HK-2 (cell line): ENCODE measurements at regions not wholly inside any gene's neighbourhood (a gene's known extent, or its start where the extent isn't known, plus 50 kb on each side); places are given as distances from the start of the nearest gene placed in this dataset.

Experiments used
- DNase-seq: peaks from one replicate; pipeline ENCODE4 v3.0.0-alpha.2; 2018; ENCODE audit not compliant: unreplicated experiment

- no peak for DNase-seq
Observed at GRCh38 chr5:104237586-104237985, 675.0 kb upstream of the NUDT12 start.

DNA sequence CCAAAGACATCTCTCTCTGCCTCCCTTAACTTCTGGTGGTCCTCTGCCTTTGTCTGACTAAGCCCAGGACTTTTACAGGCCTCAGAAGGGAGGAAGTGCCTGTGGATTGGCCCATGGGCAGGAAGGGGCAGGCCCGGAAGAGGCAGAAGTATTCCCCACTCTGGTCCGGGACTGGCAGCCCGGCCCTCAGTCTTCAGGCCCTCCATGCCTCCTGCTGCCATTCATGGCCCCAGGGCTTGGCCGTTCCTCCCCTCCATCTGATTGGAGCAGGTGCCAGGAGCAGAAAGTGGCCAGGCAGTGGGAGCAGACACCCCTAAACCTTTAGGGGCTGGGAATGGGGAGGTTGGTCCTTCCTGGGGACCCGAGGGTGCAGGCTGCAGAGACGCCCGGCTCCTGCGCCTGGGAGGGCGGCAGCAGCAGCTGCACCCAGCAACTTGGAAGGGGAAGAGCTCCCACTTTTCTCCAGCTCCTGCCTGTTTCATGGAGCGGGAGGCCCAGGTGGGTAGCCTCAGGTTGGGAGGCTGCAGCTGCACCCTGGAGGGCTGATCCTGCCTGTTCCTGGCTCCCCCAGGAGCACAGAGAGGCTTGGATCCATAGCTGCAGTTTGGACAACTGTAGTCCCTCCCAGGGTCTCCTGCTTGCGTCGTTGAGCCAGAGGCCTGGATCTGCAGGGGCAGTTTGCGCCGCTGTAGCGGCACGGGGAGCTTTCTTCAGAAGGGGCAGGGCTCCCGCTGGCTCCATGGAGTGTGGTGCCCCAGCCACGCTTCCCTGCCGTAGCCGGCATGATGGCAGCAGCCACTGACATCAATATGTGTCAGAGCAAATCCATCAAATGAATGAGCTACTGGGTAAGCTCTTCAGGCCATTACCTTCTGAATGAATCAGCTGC lies 661.5 kb upstream of the NUDT12 start:
- no peak for DNase-seq

DNA sequence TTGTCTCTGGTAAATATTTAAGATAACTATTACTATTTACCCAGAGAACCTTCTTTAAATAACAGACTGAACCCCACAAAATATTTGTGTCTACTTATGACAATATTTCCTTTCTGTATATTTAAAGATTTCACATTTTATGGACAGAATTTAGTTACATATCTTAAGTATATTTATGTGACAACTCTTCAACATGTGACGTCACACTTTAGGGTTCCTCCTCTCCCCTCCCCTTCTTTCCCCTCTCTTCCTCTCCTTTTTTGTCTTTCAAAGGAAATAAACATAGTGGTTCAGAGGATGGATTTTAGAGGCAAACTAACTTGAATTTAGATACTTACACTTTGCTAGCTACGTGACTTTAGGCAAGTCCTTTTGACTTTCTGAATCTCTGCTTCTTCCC lies 655.6 kb upstream of the NUDT12 start:
- DNase-seq, result no peak

DNA sequence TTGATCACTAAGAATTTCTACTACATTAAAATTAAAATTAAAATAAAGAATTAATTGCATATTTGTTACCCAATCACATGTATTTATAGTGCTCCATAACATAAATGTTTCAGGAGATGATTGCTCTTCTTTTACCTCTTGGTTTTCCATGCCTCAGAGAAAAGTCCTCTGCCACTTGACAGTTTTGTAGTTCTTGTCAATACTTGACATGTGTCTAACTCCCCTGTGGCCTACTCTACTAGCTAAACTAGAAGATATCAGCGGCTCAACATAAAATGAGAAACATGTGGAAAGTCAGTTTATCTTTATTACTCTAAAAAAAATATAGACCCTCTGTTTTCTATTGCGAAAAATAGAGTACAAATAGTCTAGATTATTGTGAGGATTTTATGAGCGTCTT lies 650.6 kb upstream of the NUDT12 start:
- DNase-seq, result no peak

GRCh38 chr5:104199771-104200170 lies 637.2 kb upstream of the NUDT12 start:
- no peak for DNase-seq

DNA sequence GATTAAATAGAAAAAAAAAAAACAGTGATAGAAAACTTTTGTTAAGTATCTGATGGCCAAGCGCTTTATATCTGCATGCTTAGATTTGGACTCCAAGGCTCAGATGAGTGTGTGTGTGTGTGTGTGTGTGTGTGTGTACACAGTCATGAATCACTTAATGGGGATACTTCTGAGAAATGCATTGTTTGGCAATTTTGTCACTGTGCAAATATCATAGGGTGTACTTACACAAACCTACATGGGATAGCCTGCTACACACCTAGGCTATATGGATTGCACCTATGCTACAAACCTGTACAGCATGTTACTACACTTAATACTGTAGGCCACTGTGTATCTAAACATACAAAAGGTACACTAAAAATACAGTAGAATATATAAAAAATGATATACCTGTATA lies 635.6 kb upstream of the NUDT12 start:
- no peak for DNase-seq

DNA sequence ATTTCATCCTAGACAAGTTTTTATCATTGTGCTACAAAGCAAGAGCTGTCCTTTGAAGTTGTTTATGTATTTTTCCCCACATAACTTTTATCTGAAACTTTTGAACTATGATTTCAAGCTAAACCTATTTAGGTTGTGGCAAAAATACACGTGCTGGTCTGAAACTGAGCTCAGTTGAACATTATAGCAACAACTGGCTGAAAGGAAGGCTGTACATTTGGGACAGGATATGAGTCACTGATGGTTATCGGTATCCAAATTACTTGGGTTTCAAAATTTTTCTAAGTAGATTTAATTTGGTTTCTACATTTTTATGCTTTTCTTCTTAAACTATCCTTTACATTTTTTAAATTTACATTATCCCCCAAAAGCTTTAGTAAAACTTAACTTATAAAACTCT lies 627.3 kb upstream of the NUDT12 start:
- no peak for DNase-seq

DNA sequence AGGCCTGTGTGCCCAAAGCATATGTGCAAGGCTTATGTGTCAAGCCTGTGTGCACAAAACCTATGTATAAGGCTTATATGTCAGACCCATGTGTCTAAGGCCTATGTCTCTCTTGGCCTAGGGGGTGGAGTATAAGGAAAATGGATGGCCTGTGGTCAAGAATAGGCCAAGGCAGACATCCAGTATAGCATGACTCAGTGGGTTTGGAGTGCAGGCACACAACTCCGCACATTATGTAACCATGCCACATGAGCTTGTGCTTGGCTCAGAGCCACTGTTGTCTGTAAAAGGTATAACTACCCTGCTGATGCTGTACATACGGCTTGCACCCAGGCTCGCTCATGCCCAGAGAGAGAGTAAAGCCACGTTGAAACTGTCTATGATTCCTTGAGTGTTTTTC lies 626.4 kb upstream of the NUDT12 start:
- no peak for DNase-seq

DNA sequence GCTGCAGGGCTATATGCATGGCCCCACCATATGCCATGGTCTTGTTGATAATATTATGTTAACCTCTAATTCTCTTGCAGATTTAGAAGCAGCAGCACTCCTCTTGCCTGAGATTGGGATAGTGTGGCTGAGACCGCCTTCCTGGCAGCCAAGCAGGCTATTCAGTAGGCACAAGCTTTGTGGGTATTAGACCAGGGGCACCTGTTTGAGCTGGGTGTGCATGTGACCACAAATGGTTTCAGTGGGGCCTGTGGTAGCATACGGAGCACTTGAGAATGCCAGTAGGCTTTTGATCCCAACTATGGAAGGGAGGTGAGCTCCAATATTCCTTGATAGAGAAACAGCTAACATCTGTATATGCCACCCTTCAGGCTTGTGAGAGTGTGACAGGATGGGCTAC lies 625.1 kb upstream of the NUDT12 start:
- no peak for DNase-seq

GRCh38 chr5:104186510-104186909 lies 623.9 kb upstream of the NUDT12 start:
- DNase-seq, result no peak

DNA sequence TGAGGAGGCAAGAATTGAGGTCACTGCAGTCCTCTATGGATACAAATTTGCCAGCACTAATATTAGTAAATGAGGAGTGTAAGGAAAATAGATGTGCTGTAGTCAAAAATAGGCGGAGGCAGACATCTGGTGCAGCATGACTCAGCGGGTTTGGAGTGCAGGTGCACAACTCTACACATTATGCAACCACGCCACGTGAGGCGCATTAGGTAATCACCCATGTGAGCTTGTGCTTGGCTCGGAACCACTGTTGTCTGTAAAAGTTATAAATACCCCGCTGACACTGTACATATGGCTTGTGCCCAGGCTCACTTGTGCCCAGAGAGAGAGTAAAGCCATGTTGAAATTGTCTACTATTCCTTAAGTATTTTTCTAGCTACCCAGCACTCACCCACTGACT lies 623.5 kb upstream of the NUDT12 start:
- DNase-seq, result no peak

DNA sequence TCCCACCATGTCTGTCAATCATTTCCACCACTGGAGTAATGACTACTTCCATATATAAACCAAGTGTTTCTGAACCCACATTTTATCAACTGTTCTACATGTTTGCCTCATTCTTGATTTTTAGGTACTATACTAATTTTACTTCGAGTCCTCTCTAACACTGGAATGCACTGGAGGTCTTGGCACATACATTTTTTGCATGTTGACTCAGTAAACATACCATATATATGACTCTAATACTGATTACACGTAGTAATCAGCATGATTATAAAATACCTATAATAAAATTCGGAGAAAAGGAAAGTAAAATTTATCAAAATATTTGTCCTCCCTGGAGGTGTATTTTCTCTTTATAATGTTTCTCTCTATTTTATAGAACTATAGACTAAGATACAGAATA lies 621.7 kb upstream of the NUDT12 start:
- DNase-seq, result no peak

GRCh38 chr5:104178829-104179456 lies 616.4 kb upstream of the NUDT12 start:
- peak; percentile 1 for DNase-seq

DNA sequence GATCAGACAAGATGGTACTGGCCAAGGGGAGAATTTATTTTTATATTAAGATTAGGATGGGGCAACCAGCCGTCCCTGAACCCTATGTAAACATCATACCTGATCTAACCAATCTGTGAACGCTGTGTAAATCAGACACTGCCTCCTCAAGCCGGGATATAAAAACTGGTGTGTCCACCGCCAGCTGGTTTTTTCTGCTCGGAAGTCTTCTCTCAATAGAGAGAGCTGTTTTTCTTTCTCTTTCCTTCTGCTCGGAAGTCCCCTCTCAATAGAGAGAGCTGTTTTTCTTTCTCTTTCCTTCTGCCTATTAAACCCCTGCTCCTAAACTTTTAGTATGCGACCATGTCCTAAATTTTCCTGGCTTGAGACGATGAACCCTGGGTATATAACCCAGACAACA lies 615.5 kb upstream of the NUDT12 start:
- no peak for DNase-seq

DNA sequence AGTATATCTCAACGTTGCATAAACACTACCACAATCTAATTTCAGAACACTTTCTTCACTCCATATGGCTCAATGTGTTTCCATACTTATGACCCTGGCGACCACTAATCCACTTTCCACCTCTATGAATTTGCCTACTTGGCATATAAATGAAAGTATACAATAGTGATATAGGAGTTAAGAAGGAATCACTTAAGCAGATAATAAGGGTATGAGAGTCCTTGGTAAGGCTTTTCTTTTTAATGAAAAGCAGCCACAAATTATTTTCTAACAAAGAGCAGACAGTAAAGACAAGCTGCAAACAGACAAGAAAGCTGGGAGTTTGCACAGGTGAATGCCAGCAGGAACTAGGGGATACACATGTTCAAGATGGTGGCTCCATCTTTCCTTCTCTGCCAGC lies 615.1 kb upstream of the NUDT12 start:
- DNase-seq, result no peak

DNA sequence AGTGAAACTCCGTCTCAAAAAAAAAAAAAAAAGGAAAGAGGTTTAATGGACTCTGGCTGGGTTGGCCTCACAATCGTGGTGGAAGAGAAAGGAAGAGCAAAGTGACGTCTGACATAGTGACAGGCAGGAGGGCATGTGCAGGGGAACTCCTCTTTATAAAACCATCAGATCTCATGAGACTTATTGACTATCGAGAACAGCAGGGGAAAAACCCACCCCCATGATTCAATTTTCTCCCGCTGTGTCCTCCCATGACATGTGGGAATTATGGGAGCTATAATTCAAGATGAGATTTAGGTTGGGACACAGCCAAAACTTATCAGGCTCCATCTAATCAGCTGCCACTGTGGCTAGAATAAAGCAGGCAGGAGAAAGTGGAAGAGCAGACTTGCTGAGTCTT lies 610.4 kb upstream of the NUDT12 start:
- DNase-seq, result no peak

DNA sequence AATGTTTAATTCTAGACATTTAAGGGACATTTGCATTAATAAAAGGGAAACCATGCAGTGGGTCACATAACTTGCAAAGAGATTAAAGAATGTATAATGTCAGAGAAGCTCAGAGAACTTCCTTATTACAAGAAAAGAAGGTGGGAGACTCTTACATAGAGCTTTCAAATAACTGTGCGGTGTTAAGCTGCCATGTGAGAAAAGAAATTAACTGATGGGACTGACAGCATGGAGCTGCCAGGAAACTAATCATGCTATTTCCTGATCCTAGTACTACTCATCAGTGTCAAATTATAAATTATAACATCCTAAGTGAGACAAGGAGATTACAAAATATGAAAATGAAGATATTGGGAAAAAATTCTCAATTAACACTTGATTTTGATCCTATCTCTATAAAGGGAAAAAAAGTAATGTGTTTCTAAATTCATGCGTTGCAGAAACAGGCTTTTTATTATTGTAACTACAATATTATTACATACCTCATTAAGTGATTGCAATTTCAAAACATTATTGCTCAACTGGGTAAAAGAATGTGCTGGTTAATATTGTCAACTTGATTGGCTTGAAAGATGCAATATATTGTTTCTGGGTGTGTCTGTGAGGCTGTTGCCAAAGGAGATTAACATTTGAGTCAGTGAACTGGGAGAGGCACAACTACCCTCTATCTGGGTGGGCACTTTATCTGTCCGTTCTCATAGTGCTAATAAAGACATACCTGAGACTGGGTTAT lies 609.5 kb upstream of the NUDT12 start:
- DNase-seq, result no peak

DNA sequence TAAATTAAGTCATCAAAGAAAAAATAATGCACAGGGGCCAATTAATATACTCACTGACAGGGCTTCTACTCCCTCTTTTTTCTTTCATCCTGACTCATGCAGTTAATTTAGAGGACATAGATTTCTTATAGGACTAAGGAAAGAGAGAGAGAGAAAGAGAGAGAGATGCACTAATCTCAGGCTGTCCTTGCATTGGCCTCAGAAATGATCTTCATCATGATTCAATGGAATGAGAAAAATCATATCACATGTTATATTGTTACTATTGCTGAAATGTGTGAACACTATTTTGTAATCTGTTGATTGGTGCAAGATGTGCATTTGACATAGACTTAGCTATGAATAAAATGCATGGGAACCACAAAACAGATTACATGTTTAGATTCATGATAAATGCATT lies 608.3 kb upstream of the NUDT12 start:
- DNase-seq, result no peak

DNA sequence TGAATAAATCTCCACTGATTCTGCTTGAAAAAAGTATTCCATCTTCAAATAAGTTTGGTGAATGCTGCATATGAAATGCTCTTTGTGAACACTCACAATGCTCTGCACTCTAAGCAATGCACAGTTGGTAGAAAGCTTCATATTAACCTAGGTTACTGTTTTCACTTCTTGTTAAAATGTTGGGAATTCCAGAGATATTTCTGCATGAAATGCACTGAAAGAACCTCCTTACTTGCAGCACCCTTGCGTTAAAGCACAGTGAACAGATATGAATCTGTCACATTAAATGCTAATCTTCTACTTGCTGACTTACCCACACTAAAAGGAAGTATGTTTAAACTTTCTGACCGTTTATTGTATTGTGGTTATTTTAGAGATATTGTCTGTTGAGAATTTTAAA lies 584.1 kb upstream of the NUDT12 start:
- no peak for DNase-seq

GRCh38 chr5:104139840-104140239 lies 577.3 kb upstream of the NUDT12 start:
- no peak for DNase-seq

DNA sequence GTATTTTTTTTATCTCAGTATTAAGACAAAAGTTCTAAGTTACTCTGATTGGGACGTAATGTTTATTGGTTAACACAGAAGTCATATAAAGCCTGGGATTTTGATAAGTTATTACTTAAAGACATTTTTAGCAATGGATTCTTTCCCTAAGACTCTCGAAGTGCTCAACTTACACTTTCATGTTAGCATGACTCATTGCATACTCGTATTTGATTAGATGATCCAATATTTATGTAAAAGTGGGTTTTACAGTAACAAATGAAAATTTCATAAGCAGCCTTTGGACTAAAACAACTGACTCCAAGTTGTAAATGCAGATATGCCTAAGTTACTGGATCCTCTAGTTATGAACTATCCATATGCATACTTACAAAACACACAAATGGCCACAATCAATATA lies 567.7 kb upstream of the NUDT12 start:
- DNase-seq, result no peak

DNA sequence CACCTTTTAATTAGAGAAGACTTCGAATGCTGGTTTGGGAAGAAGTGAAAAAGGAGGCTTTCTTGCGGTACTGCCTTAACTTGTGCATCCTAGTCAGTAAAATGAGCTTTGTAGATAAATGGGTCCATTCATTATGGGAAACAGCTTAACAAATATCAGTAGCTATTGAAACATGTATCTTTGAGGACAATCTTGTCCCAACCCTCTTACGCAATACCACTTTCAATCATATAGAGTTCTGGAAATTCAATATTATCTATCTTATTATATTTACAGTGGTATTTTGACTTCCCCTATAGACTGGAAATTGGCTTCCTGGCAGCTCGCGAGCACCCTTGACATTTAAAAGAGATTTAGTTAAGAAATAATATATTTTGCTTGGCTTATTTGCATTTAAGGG lies 565.8 kb upstream of the NUDT12 start:
- no peak for DNase-seq

DNA sequence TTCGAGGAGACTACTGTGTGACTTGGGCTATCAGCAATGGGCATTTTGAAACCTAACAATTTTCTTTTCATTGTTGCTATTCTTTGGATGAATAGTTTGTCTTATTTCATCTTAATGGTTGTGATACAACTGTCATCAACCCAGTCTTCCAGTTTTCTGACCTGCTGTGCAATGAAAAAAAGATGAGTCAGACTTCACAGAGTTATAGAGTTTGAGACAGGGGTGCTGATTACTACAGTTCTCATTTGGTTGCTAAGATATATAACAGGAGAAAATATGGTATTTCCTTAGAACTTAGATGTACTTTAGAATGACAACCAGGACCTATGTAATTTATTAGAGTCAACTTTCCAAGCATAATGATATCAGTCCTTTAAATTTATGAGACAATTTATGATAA lies 564.4 kb upstream of the NUDT12 start:
- DNase-seq, result no peak
